NCI-H1436 treated with DMSO at 0.1 percent for 48 hours (cell line): ENCODE measurements at regions not wholly inside any gene's neighbourhood (a gene's known extent, or its start where the extent isn't known, plus 50 kb on each side); places are given as distances from the start of the nearest gene placed in this dataset.
"Not testable (repeated sequence)": the region's sequence is repeated elsewhere in the genome, so short reads cannot be mapped to it uniquely, and the experiment has no call there.

ENCODE experiments used
- DNase-seq: peaks from one replicate; lab custom pipeline; 2025; lab: John Stamatoyannopoulos, UW

- no peak for DNase-seq
These were observed 205.2 kb downstream of the CSNK1G3 start for GRCh38 chr5:123717139-123717538.

- no peak for DNase-seq
These were observed 198.1 kb downstream of the CSNK1G3 start for GRCh38 chr5:123710031-123710430.

- no peak for DNase-seq
These were observed 197.4 kb downstream of the CSNK1G3 start for GRCh38 chr5:123709422-123709821.

GRCh38 chr5:123708074-123708806 is 196.3 kb downstream of the CSNK1G3 start:
- DNase-seq = no peak

- DNase-seq = no peak
These were observed 194.6 kb downstream of the CSNK1G3 start for GRCh38 chr5:123706531-123706930.

- no peak for DNase-seq
These were observed 193.8 kb downstream of the CSNK1G3 start for GRCh38 chr5:123705741-123706140.

GRCh38 chr5:123701511-123702200 is 189.7 kb downstream of the CSNK1G3 start:
- DNase-seq = no peak

GRCh38 chr5:123700624-123701287 is 188.8 kb downstream of the CSNK1G3 start:
- no peak for DNase-seq

GRCh38 chr5:123699571-123699970 is 187.6 kb downstream of the CSNK1G3 start:
- no peak for DNase-seq

GRCh38 chr5:123698937-123699336 is 187.0 kb downstream of the CSNK1G3 start:
- not testable (repeated sequence) for DNase-seq

GRCh38 chr5:123696921-123697341 is 185.0 kb downstream of the CSNK1G3 start:
- DNase-seq = no peak

GRCh38 chr5:123690821-123691220 is 178.8 kb downstream of the CSNK1G3 start:
- no peak for DNase-seq

GRCh38 chr5:123681061-123681460 is 169.1 kb downstream of the CSNK1G3 start:
- no peak for DNase-seq

GRCh38 chr5:123673107-123673506 is 161.1 kb downstream of the CSNK1G3 start:
- DNase-seq = no peak

- no peak for DNase-seq
These were observed 159.9 kb downstream of the CSNK1G3 start for GRCh38 chr5:123671711-123672456.

- DNase-seq = no peak
These were observed 159.1 kb downstream of the CSNK1G3 start for GRCh38 chr5:123671042-123671441.
